GM12878 (cell line): ENCODE measurements at regions not wholly inside any gene's neighbourhood (a gene's known extent, or its start where the extent isn't known, plus 50 kb on each side); places are given as distances from the start of the nearest gene placed in this dataset.

ENCODE experiments used
- BHLHE40 ChIP-seq, 2 experiments: fragments of 450-650 bp in 1 of 2; IDR thresholded peaks; 2 replicates each; pipeline ENCODE4 v1.6.1; 2011 to 2017; ENCODE audit warnings: low read depth in 2 of 2, borderline replicate concordance in 1 of 2, improper control_type of control experiment in 1 of 2, low read length in 1 of 2, mild to moderate bottlenecking in 1 of 2
- E4F1 ChIP-seq: fragments of 450-650 bp; IDR thresholded peaks from 2 replicates; pipeline ENCODE4 v1.6.1; 2018; ENCODE audit warnings: borderline replicate concordance, mild to moderate bottlenecking; ENCODE audit not compliant: partially characterized antibody
- SMC3 ChIP-seq: IDR thresholded peaks from 2 replicates; pipeline ENCODE4 v1.6.1; 2011; ENCODE audit warnings: low read length, improper control_type of control experiment, borderline replicate concordance
- USF2 ChIP-seq: IDR thresholded peaks from 2 replicates; pipeline ENCODE4 v1.6.1; 2011; ENCODE audit warnings: low read depth, low read length, improper control_type of control experiment, borderline replicate concordance
- ZSCAN29 ChIP-seq: fragments of 450-650 bp; IDR thresholded peaks from 2 replicates; pipeline ENCODE4 v1.6.1; 2017; ENCODE audit warnings: mild to moderate bottlenecking, moderate library complexity

- TF ChIP-seq BHLHE40 (IDR thresholded peaks at IDR 0.05; ENCODE audit: borderline replicate concordance in 1 of 2, low read depth in 2 of 2, low read length in 1 of 2) = no peak
- no peak for TF ChIP-seq E4F1
- TF ChIP-seq USF2 = no peak
- no peak for TF ChIP-seq SMC3
- no peak for TF ChIP-seq ZSCAN29
Measured at GRCh38 chr5:30380228-30380627, 813.3 kb upstream of the CDH6 start.
